CD4-positive, alpha-beta T cell (primary cell): ENCODE measurements at regions not wholly inside any gene's neighbourhood (a gene's known extent, or its start where the extent isn't known, plus 50 kb on each side); places are given as distances from the start of the nearest gene placed in this dataset.

Experiments used
- ATAC-seq: fragments of 200-7000 bp; cut with Tn5 transposase; one replicate; pipeline ENCODE4 v1.10.0; 2022; ENCODE audit warnings: mild to moderate bottlenecking; ENCODE audit not compliant: poor library complexity
- CTCF ChIA-PET: fragments of 350-600 bp; sonication (Branson Sonifier 250); formaldehyde crosslinking; loops from one replicate; lab custom pipeline; 2021; ENCODE audit warnings: antibody characterized with exemption, inconsistent platforms; lab: Charles Lee
- POLR2A ChIA-PET: fragments of 350-600 bp; sonication (Branson Sonifier 250); formaldehyde crosslinking; loops from one replicate; lab custom pipeline; 2021; ENCODE audit warnings: antibody characterized with exemption, inconsistent platforms; lab: Charles Lee
- DNase-seq, 14 experiments: peaks; one replicate each; pipeline ENCODE4 v3.0.0-alpha.2; 2013 to 2020; ENCODE audit warnings: mixed read lengths in 2 of 14
- H3K27ac ChIP-seq, 2 donors: one replicate each; pipeline versions ENCODE4 v1.5.1 to v1.7.0; 2013; ENCODE audit warnings: low read length in 2 of 2, low read depth in 1 of 2, mild to moderate bottlenecking in 1 of 2
- H3K27me3 ChIP-seq, 2 experiments: 1 replicate in 1 of 2; 2 replicates in 1 of 2; pipeline versions ENCODE4 v1.6.1 to v1.7.0; 2013; ENCODE audit warnings: low read length in 2 of 2, control low read depth in 1 of 2, mild to moderate bottlenecking in 1 of 2, moderate library complexity in 1 of 2; ENCODE audit not compliant: insufficient read depth in 2 of 2, control insufficient read depth in 1 of 2
- H3K36me3 ChIP-seq: one replicate; pipeline ENCODE4 v1.6.1; 2013; ENCODE audit warnings: low read length, control low read depth; ENCODE audit not compliant: insufficient read depth
- H3K4me1 ChIP-seq: one replicate; pipeline ENCODE4 v1.6.1; 2013; ENCODE audit warnings: low read length, control low read depth; ENCODE audit not compliant: insufficient read depth
- H3K4me3 ChIP-seq: one replicate; pipeline ENCODE4 v1.5.1; 2013; ENCODE audit warnings: mild to moderate bottlenecking, low read length, moderate library complexity
- H3K9me3 ChIP-seq, 2 experiments: 1 replicate in 1 of 2; 2 replicates in 1 of 2; pipeline versions ENCODE4 v1.6.1 to v1.7.0; 2013; ENCODE audit warnings: low read length in 2 of 2, mild to moderate bottlenecking in 2 of 2, control low read depth in 1 of 2, moderate library complexity in 1 of 2; ENCODE audit not compliant: control insufficient read depth in 1 of 2, insufficient read depth in 1 of 2
- H3K27ac Mint-ChIP-seq: one replicate; pipeline ENCODE4 v1.8.0; 2020; ENCODE audit warnings: mixed read lengths
- H3K27me3 Mint-ChIP-seq: one replicate; pipeline ENCODE4 v1.8.0; 2021; ENCODE audit warnings: mixed read lengths
- H3K36me3 Mint-ChIP-seq: one replicate; pipeline ENCODE4 v1.8.0; 2021; ENCODE audit warnings: low read depth, mixed read lengths
- H3K4me1 Mint-ChIP-seq: one replicate; pipeline ENCODE4 v1.8.0; 2021; ENCODE audit warnings: low read depth, mixed read lengths
- H3K4me3 Mint-ChIP-seq: one replicate; pipeline ENCODE4 v1.8.0; 2020; ENCODE audit warnings: mild to moderate bottlenecking, mixed read lengths
- H3K9me3 Mint-ChIP-seq: one replicate; pipeline ENCODE4 v1.8.0; 2020; ENCODE audit warnings: mixed read lengths
- intact Hi-C, 2 experiments: fragments of 100-400 bp; cut with DNase I in 1 of 2; cut with micrococcal nuclease in 1 of 2; formaldehyde crosslinking; loops; one replicate each; pipeline versions ENCODE4 v1.15.1 to v1.9.0; 2023 to 2025; cut with DNase I, micrococcal nuclease
- TF ChIP-seq, protein P1 (sequence below): fragments of 200-600 bp; IDR thresholded peaks from one replicate; pipeline ENCODE4 v1.8.0; 2022; ENCODE audit warnings: antibody characterized with exemption, mild to moderate bottlenecking

DNA sequence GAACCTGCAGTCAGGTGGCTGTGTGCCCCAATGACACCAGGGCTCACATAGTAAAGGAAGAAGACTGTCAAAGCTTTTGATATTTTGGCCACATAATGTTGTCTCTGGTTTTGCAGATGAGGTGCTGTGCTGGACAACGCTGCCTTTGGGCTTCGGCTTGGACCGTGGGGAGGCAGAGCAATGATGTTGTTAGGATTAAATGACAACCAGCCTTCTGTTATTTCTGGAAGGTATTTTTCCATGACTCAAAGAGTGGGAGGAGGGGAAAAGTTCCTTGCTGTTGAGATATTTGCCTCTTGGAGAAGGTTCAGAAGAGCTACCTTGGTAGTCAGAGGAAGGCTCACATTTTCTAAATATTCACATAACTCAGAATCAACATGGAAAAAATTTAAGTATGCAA is 187.3 kb upstream of the GALNT2 start:
- Histone ChIP-seq H3K27me3 (peaks cover 0 to 5% of the 10 kb centered on the region in 2 experiments), H3K36me3 (no peaks in the 10 kb centered on the region), H3K4me1 (no peaks in the 10 kb centered on the region), H3K4me3 (no peak overlapping the region), H3K27ac (no peak overlapping the region), H3K9me3 (no peaks in the 10 kb centered on the region)
- Mint-ChIP-seq H3K27ac (no peak overlapping the region), H3K4me1 (no peaks in the 10 kb centered on the region), H3K36me3 (no peaks in the 10 kb centered on the region), H3K9me3 (no peaks in the 10 kb centered on the region), H3K4me3 (no peak overlapping the region), H3K27me3 (peaks cover 16% of the 10 kb centered on the region)
- TF ChIP-seq, protein P1, sequence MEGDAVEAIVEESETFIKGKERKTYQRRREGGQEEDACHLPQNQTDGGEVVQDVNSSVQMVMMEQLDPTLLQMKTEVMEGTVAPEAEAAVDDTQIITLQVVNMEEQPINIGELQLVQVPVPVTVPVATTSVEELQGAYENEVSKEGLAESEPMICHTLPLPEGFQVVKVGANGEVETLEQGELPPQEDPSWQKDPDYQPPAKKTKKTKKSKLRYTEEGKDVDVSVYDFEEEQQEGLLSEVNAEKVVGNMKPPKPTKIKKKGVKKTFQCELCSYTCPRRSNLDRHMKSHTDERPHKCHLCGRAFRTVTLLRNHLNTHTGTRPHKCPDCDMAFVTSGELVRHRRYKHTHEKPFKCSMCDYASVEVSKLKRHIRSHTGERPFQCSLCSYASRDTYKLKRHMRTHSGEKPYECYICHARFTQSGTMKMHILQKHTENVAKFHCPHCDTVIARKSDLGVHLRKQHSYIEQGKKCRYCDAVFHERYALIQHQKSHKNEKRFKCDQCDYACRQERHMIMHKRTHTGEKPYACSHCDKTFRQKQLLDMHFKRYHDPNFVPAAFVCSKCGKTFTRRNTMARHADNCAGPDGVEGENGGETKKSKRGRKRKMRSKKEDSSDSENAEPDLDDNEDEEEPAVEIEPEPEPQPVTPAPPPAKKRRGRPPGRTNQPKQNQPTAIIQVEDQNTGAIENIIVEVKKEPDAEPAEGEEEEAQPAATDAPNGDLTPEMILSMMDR: no peak
- ChIA-PET POLR2A (no interaction called here), CTCF (no interaction called here)
- intact Hi-C loops: no loop called here
- no peak for ATAC-seq
- no peak for DNase-seq

DNA sequence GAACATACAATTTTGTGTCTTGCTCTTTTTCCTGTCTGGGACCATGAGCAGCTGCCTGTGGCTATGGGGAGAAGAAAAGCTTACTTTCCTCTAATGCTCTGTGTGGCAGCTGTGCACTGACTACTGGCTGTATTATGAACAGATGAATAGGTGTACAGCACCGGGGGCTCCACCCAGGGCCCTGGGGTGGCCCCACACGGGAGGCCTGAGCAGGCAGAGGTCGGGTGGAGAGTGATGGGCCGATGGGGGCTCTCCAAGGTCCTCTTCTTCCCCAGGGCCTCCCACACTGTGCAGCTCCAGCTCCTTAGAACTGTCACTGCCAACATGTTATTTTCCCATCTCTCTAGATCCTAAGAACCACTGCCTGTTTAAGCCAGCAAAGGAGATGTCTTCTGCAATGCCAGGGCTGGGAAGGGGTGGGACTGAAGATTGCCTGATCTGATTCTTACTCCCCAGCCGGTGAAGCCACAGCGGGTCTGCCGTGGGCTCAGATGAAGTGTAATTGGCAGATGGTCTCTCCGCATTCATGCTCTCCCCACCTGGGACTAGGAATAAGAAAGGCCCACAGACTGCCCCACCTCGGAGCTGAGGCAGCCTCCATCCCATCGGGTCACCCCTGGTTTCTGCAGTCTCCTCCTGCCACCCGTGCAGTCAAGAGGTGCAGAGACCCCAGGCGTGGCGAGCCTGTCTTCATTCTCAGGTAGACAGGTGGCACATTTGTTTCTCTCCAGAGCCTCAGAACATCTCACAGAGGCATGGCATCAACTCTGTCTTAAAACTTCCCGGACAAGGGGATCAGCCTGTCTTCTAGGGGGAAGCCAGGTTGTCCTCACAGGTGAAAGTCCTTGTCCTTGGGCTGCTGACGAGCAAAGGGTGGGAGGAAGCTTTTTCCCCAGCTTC is 186.5 kb upstream of the GALNT2 start:
- Mint-ChIP-seq H3K36me3 (no peaks in the 10 kb centered on the region), H3K27ac (no peak overlapping the region), H3K27me3 (peaks cover 16% of the 10 kb centered on the region), H3K4me1 (no peaks in the 10 kb centered on the region), H3K4me3 (no peak overlapping the region), H3K9me3 (no peaks in the 10 kb centered on the region)
- intact Hi-C loops: no loop called here
- Histone ChIP-seq H3K4me3 (no peak overlapping the region), H3K27me3 (peaks cover 0 to 5% of the 10 kb centered on the region in 2 experiments), H3K4me1 (no peaks in the 10 kb centered on the region), H3K27ac (no peak overlapping the region), H3K36me3 (no peaks in the 10 kb centered on the region), H3K9me3 (no peaks in the 10 kb centered on the region)
- DNase-seq: no peak
- ChIA-PET POLR2A (interaction anchor here (0.5 kb wide), 1 partner anchor 1093 kb away, joined by 3 read pairs; no protein-coding TSS in a partner anchor), CTCF (no interaction called here)
- ATAC-seq: no peak
- TF ChIP-seq, protein P1: no peak

DNA sequence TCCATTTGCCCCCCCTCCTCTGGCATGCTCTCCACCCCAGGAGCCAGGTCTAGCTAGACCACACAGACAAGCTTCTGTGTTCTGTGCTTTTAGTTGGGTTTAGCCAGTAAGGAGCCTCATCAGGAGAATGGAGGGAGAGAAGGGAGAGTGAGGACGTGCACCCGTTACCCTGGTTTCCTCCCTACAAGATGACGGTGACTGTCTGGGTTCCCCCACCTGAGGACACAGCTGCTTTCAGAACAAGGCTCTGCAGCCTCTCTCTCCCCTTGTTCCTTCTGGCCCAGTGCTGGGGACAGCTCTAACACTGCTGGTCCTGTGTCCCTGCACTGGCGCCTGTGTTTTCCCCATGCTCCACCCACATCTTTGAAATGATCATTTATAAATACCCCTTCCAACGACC is 184.4 kb upstream of the GALNT2 start:
- H3K9me3 Mint-ChIP-seq: no peaks in the 10 kb centered on the region
- H3K36me3 Mint-ChIP-seq: no peaks in the 10 kb centered on the region
- Histone ChIP-seq H3K36me3 (no peaks in the 10 kb centered on the region), H3K27me3 (peaks cover 0 to 5% of the 10 kb centered on the region in 2 experiments), H3K4me1 (no peaks in the 10 kb centered on the region), H3K9me3 (no peaks in the 10 kb centered on the region), H3K27ac (no peak overlapping the region), H3K4me3 (no peak overlapping the region)
- no peak overlapping the region for H3K4me3 Mint-ChIP-seq
- no peak overlapping the region for H3K27ac Mint-ChIP-seq
- CTCF ChIA-PET: no interaction called here
- intact Hi-C loops: no loop called here
- TF ChIP-seq, protein P1: no peak
- no peak for DNase-seq
- H3K4me1 Mint-ChIP-seq: no peaks in the 10 kb centered on the region
- ATAC-seq: no peak
- POLR2A ChIA-PET: no interaction called here
- H3K27me3 Mint-ChIP-seq: peaks cover 16% of the 10 kb centered on the region
